GM21528 (cell line): ENCODE measurements at regions not wholly inside any gene's neighbourhood (a gene's known extent, or its start where the extent isn't known, plus 50 kb on each side); places are given as distances from the start of the nearest gene placed in this dataset.
"Not testable (repeated sequence)": the region's sequence is repeated elsewhere in the genome, so short reads cannot be mapped to it uniquely, and the experiment has no call there.

Experiments used
- ATAC-seq: cut with Tn5 transposase; IDR thresholded peaks from one replicate; pipeline ENCODE4 v1.9.1; 2021; ENCODE audit warnings: mild to moderate bottlenecking, moderate library complexity; ENCODE audit not compliant: unreplicated experiment, low FRiP score

- no peak for ATAC-seq
Observed at GRCh38 chr3:181916013-181916412, 204.3 kb downstream of the SOX2 start.

- ATAC-seq = no peak
Observed at GRCh38 chr3:181917027-181917426, 205.3 kb downstream of the SOX2 start.

- no peak for ATAC-seq
Observed at GRCh38 chr3:181919375-181919774, 207.7 kb downstream of the SOX2 start.

- no peak for ATAC-seq
Observed at GRCh38 chr3:181920409-181920808, 208.7 kb downstream of the SOX2 start.

GRCh38 chr3:181921220-181921619 is 209.5 kb downstream of the SOX2 start:
- peak; percentile 92 for ATAC-seq

- not testable (repeated sequence) for ATAC-seq
Observed at GRCh38 chr3:181925841-181926240, 214.1 kb downstream of the SOX2 start.

- no peak for ATAC-seq
Observed at GRCh38 chr3:181929501-181929900, 217.8 kb downstream of the SOX2 start.

- ATAC-seq = no peak
Observed at GRCh38 chr3:181930105-181930504, 218.4 kb downstream of the SOX2 start.

- ATAC-seq = peak; percentile 67
Observed at GRCh38 chr3:181932039-181932438, 220.3 kb downstream of the SOX2 start.

- ATAC-seq = no peak
Observed at GRCh38 chr3:181933052-181933618, 221.4 kb downstream of the SOX2 start.

GRCh38 chr3:181935915-181936314 is 224.2 kb downstream of the SOX2 start:
- no peak for ATAC-seq

- no peak for ATAC-seq
Observed at GRCh38 chr3:181936774-181937173, 225.0 kb downstream of the SOX2 start.

GRCh38 chr3:181938580-181938979 is 226.9 kb downstream of the SOX2 start:
- ATAC-seq = not testable (repeated sequence)

- no peak for ATAC-seq
Observed at GRCh38 chr3:181940703-181941102, 229.0 kb downstream of the SOX2 start.

- ATAC-seq = peak; percentile 90
Observed at GRCh38 chr3:181941250-181941649, 229.5 kb downstream of the SOX2 start.

GRCh38 chr3:181943285-181943684 is 231.6 kb downstream of the SOX2 start:
- ATAC-seq = no peak

- ATAC-seq = no peak
Observed at GRCh38 chr3:181947606-181948005, 235.9 kb downstream of the SOX2 start.

- no peak for ATAC-seq
Observed at GRCh38 chr3:181948286-181948685, 236.6 kb downstream of the SOX2 start.

- no peak for ATAC-seq
Observed at GRCh38 chr3:181952221-181952620, 240.5 kb downstream of the SOX2 start.

GRCh38 chr3:181952929-181953328 is 241.2 kb downstream of the SOX2 start:
- no peak for ATAC-seq

- no peak for ATAC-seq
Observed at GRCh38 chr3:181955566-181955965, 243.8 kb downstream of the SOX2 start.

- no peak for ATAC-seq
Observed at GRCh38 chr3:181956122-181956521, 244.4 kb downstream of the SOX2 start.

GRCh38 chr3:181966393-181966792 is 254.7 kb downstream of the SOX2 start:
- no peak for ATAC-seq
